ENCODE measurements at regions not wholly inside any gene's neighbourhood (a gene's known extent, or its start where the extent isn't known, plus 50 kb on each side); places are given as distances from the start of the nearest gene placed in this dataset.

- H3K36me3 ChIP-seq (ENCODE audit: low read depth), result no peaks in the 10 kb centered on the region
- intact Hi-C loops (cut with DNase I, micrococcal nuclease), result no loop called here
- no peak for ATAC-seq
- no peaks in the 10 kb centered on the region for H3K9me3 ChIP-seq
- no peak for DNase-seq
- TF ChIP-seq CTCF (IDR thresholded peaks at IDR 0.05), result no peak
- no peaks in the 10 kb centered on the region for H3K4me1 ChIP-seq (ENCODE audit: low read depth)
- H3K4me3 ChIP-seq, result no peak overlapping the region
These were observed 180.4 kb upstream of the MC4R start for GRCh38 chr18:60552948-60553347.

- Histone ChIP-seq H3K4me1 (ENCODE audit: low read depth) (no peaks in the 10 kb centered on the region), H3K9me3 (no peaks in the 10 kb centered on the region), H3K36me3 (ENCODE audit: low read depth) (no peaks in the 10 kb centered on the region), H3K4me3 (no peak overlapping the region)
- intact Hi-C loops (cut with DNase I, micrococcal nuclease), result no loop called here
- peak; percentile 27 for ATAC-seq
- no peak for TF ChIP-seq CTCF (IDR thresholded peaks at IDR 0.05)
- DNase-seq, result no peak
These were observed 182.4 kb upstream of the MC4R start for GRCh38 chr18:60554967-60555366.

GRCh38 chr18:60555625-60556024, 183.1 kb upstream of the MC4R start:
- peak in 2 of 3 donors; percentile 19 to 25 for DNase-seq
- H3K4me1 ChIP-seq (ENCODE audit: low read depth), result no peaks in the 10 kb centered on the region
- no peaks in the 10 kb centered on the region for H3K9me3 ChIP-seq
- H3K36me3 ChIP-seq (ENCODE audit: low read depth), result no peaks in the 10 kb centered on the region
- intact Hi-C loops (cut with DNase I, micrococcal nuclease), result no loop called here
- ATAC-seq, result peak; percentile 89
- H3K4me3 ChIP-seq, result no peak overlapping the region
- no peak for TF ChIP-seq CTCF (IDR thresholded peaks at IDR 0.05)

GRCh38 chr18:60556326-60556725, 183.8 kb upstream of the MC4R start:
- no peaks in the 10 kb centered on the region for H3K4me1 ChIP-seq (ENCODE audit: low read depth)
- DNase-seq, result no peak
- intact Hi-C loops (cut with DNase I, micrococcal nuclease), result no loop called here

GRCh38 chr18:60560071-60560470, 187.5 kb upstream of the MC4R start:
- Histone ChIP-seq H3K9me3 (no peaks in the 10 kb centered on the region), H3K4me3 (no peak overlapping the region), H3K36me3 (ENCODE audit: low read depth) (no peaks in the 10 kb centered on the region), H3K4me1 (ENCODE audit: low read depth) (no peaks in the 10 kb centered on the region)
- no peak for TF ChIP-seq CTCF (IDR thresholded peaks at IDR 0.05)
- DNase-seq (no peak), ATAC-seq (no peak)
- intact Hi-C loops (cut with DNase I, micrococcal nuclease), result no loop called here

More at GRCh38 chr18:60556326-60556725, 183.8 kb upstream of the MC4R start:
- no peak for ATAC-seq
- H3K4me3 ChIP-seq, result no peak overlapping the region
- H3K36me3 ChIP-seq (ENCODE audit: low read depth), result no peaks in the 10 kb centered on the region
- no peak for TF ChIP-seq CTCF (IDR thresholded peaks at IDR 0.05)
- H3K9me3 ChIP-seq, result no peaks in the 10 kb centered on the region

GRCh38 chr18:60563082-60563481, 190.5 kb upstream of the MC4R start:
- Histone ChIP-seq H3K9me3 (no peaks in the 10 kb centered on the region), H3K4me1 (ENCODE audit: low read depth) (no peaks in the 10 kb centered on the region), H3K36me3 (ENCODE audit: low read depth) (no peaks in the 10 kb centered on the region), H3K4me3 (no peak overlapping the region)
- DNase-seq (no peak), ATAC-seq (no peak)
- TF ChIP-seq CTCF (IDR thresholded peaks at IDR 0.05), result no peak
- intact Hi-C loops (cut with DNase I, micrococcal nuclease), result no loop called here

Measured in mucosa of descending colon (tissue), 3 donors.